HUES6 (cell line): ENCODE measurements at regions not wholly inside any gene's neighbourhood (a gene's known extent, or its start where the extent isn't known, plus 50 kb on each side); places are given as distances from the start of the nearest gene placed in this dataset.

Source experiments
- H3K27ac ChIP-seq: 2 replicates; pipeline ENCODE4 v1.7.0; 2013; ENCODE audit warnings: low read depth, mild to moderate bottlenecking, low read length, inconsistent platforms
- H3K27me3 ChIP-seq: 2 replicates; pipeline ENCODE4 v1.6.1; 2013; ENCODE audit warnings: low read length; ENCODE audit not compliant: control insufficient read depth, insufficient read depth
- H3K36me3 ChIP-seq: 2 replicates; pipeline ENCODE4 v1.6.1; 2013; ENCODE audit warnings: low read length; ENCODE audit not compliant: control insufficient read depth, insufficient read depth
- H3K4me1 ChIP-seq: 2 replicates; pipeline ENCODE4 v1.6.1; 2013; ENCODE audit warnings: low read length; ENCODE audit not compliant: control insufficient read depth, insufficient read depth
- H3K4me3 ChIP-seq: 2 replicates; pipeline ENCODE4 v1.5.1; 2013; ENCODE audit warnings: low read depth, low read length
- H3K9ac ChIP-seq: one replicate; pipeline ENCODE4 v1.6.1; 2013; ENCODE audit warnings: mild to moderate bottlenecking, low read length
- H3K9me3 ChIP-seq: 2 replicates; pipeline ENCODE4 v1.6.1; 2013; ENCODE audit warnings: low read depth, low read length; ENCODE audit not compliant: control insufficient read depth, insufficient read depth

GRCh38 chr9:99363509-99363908, 141.4 kb downstream of the SEC61B start:
- Histone ChIP-seq H3K27me3 (peaks cover 14% of the 10 kb centered on the region; the same call in 1 of the 2 replicates), H3K4me1 (peaks cover 7% of the 10 kb centered on the region), H3K9ac (no peak overlapping the region), H3K36me3 (no peaks in the 10 kb centered on the region), H3K9me3 (no peaks in the 10 kb centered on the region), H3K4me3 (no peak overlapping the region), H3K27ac (no peak overlapping the region)

GRCh38 chr9:99365233-99365980, 143.3 kb downstream of the SEC61B start:
- Histone ChIP-seq H3K4me3 (no peak overlapping the region), H3K36me3 (no peaks in the 10 kb centered on the region), H3K4me1 (peaks cover 13% of the 10 kb centered on the region), H3K9me3 (no peaks in the 10 kb centered on the region), H3K9ac (no peak overlapping the region), H3K27me3 (peaks cover 18% of the 10 kb centered on the region; the same call in 1 of the 2 replicates), H3K27ac (no peak overlapping the region)

GRCh38 chr9:99366183-99366582, 144.1 kb downstream of the SEC61B start:
- Histone ChIP-seq H3K9ac (no peak overlapping the region), H3K27me3 (peaks cover 16% of the 10 kb centered on the region; the same call in 1 of the 2 replicates), H3K36me3 (no peaks in the 10 kb centered on the region), H3K27ac (no peak overlapping the region), H3K9me3 (no peaks in the 10 kb centered on the region), H3K4me1 (peaks cover 13% of the 10 kb centered on the region), H3K4me3 (no peak overlapping the region)

GRCh38 chr9:99366621-99367020, 144.5 kb downstream of the SEC61B start:
- Histone ChIP-seq H3K36me3 (no peaks in the 10 kb centered on the region), H3K4me3 (no peak overlapping the region), H3K9me3 (no peaks in the 10 kb centered on the region), H3K4me1 (peaks cover 13% of the 10 kb centered on the region), H3K27me3 (peaks cover 12% of the 10 kb centered on the region; the same call in 1 of the 2 replicates), H3K9ac (no peak overlapping the region), H3K27ac (no peak overlapping the region)

- Histone ChIP-seq H3K9ac (peak overlapping the region; percentile 20), H3K4me1 (peaks cover 13% of the 10 kb centered on the region), H3K9me3 (no peaks in the 10 kb centered on the region), H3K36me3 (no peaks in the 10 kb centered on the region), H3K27me3 (peaks cover 6% of the 10 kb centered on the region; the same call in 1 of the 2 replicates), H3K27ac (0 out of 2 replicates have a peak overlapping the region, but pooled peaks have one; percentile 30), H3K4me3 (0 out of 2 replicates have a peak overlapping the region, but pooled peaks have one; percentile 26)
Observed at GRCh38 chr9:99368341-99369326, 146.6 kb downstream of the SEC61B start.

- H3K27ac ChIP-seq, result no peak overlapping the region
- peaks cover 6% of the 10 kb centered on the region; the same call in 1 of the 2 replicates for H3K27me3 ChIP-seq
- no peaks in the 10 kb centered on the region for H3K36me3 ChIP-seq
- H3K9me3 ChIP-seq, result no peaks in the 10 kb centered on the region
- H3K4me3 ChIP-seq, result no peak overlapping the region
- H3K9ac ChIP-seq, result no peak overlapping the region
- H3K4me1 ChIP-seq, result peaks cover 13% of the 10 kb centered on the region
Observed at GRCh38 chr9:99369327-99369722, 147.2 kb downstream of the SEC61B start.

GRCh38 chr9:99370376-99370775, 148.3 kb downstream of the SEC61B start:
- H3K36me3 ChIP-seq, result no peaks in the 10 kb centered on the region
- no peak overlapping the region for H3K27ac ChIP-seq
- no peaks in the 10 kb centered on the region for H3K9me3 ChIP-seq
- H3K4me1 ChIP-seq, result peaks cover 13% of the 10 kb centered on the region
- no peak overlapping the region for H3K9ac ChIP-seq
- H3K4me3 ChIP-seq, result no peak overlapping the region
- H3K27me3 ChIP-seq, result peaks cover 6% of the 10 kb centered on the region; the same call in 1 of the 2 replicates

GRCh38 chr9:99371376-99371775, 149.3 kb downstream of the SEC61B start:
- H3K36me3 ChIP-seq, result no peaks in the 10 kb centered on the region
- H3K27ac ChIP-seq, result no peak overlapping the region
- H3K4me1 ChIP-seq, result peaks cover 13% of the 10 kb centered on the region
- H3K4me3 ChIP-seq, result no peak overlapping the region
- no peak overlapping the region for H3K9ac ChIP-seq
- no peaks in the 10 kb centered on the region for H3K9me3 ChIP-seq
- peaks cover 6% of the 10 kb centered on the region; the same call in 1 of the 2 replicates for H3K27me3 ChIP-seq

GRCh38 chr9:99373912-99374311, 151.8 kb downstream of the SEC61B start:
- Histone ChIP-seq H3K27ac (no peak overlapping the region), H3K4me1 (peaks cover 3% of the 10 kb centered on the region), H3K4me3 (no peak overlapping the region), H3K27me3 (peaks cover 4% of the 10 kb centered on the region; the same call in 1 of the 2 replicates), H3K36me3 (no peaks in the 10 kb centered on the region), H3K9me3 (no peaks in the 10 kb centered on the region), H3K9ac (no peak overlapping the region)

- Histone ChIP-seq H3K36me3 (no peaks in the 10 kb centered on the region), H3K9ac (no peak overlapping the region), H3K4me3 (no peak overlapping the region), H3K9me3 (no peaks in the 10 kb centered on the region), H3K4me1 (no peaks in the 10 kb centered on the region; the same call in 1 of the 2 replicates), H3K27ac (no peak overlapping the region), H3K27me3 (no peaks in the 10 kb centered on the region; the same call in 1 of the 2 replicates)
Observed at GRCh38 chr9:99374793-99375192, 152.7 kb downstream of the SEC61B start.
